Activated CD4-positive, alpha-beta T cell treated with anti-CD3 and anti-CD28 coated beads, Interleukin-2, Interleukin-4, amounts not matched to agents 100 ng/mL and 50 ng/mL, durations not matched to agents 16 hours and 8 hours (primary cell): ENCODE measurements at regions not wholly inside any gene's neighbourhood (a gene's known extent, or its start where the extent isn't known, plus 50 kb on each side); places are given as distances from the start of the nearest gene placed in this dataset.

ENCODE experiments used
- DNase-seq: peaks from one replicate; pipeline ENCODE4 v3.0.0-alpha.2; 2020; ENCODE audit warnings: low spot score

DNA sequence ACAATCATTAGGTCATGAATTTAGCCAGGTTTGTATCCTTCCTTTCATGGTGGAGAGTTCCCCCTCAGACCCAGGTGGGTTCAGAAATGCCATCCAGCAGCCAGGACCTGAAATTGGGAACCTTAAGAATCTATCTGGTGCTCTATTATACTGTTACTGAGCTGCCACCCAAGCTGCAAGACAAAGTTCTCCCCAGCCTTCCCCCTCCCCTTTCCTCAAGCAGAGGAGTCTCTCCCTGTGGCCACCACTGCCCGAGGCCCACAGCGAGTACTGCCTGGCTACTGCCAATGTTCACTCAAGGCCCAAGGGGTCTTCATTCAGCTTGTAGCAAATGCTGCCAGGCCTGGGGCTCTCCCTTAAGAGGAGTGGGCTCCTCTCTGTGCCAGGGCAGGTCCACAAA is 133.8 kb downstream of the TMEM38B start:
- no peak for DNase-seq

DNA sequence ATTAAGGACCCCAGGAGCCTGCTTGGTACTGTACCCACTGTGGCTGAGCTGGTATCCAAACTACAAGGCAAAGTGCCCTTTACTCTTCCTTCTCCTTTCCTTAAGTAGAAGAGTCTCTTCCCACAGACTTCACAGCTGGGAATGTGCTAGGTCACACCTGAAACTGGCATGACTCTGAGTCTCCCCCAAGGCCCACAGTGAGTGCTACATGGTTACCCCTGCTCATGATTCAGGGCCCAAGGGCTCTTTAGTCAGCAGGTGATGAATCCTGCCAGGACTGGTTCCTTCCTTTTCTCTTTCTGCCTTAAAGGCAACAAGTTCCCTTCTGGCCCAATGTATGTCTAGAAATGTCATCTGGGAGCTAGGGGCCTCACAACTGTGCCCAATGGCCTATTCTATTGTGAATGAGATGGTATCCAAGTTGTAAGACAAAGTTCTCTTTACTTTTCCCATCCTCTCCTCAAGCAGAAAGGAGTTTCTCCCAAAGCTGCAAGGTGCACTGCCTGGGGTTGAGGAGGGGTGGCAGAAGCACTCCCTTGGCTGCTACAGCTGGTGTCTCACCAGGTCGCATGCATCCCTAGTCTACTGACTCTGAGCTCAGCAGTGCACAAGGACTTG is 134.4 kb downstream of the TMEM38B start:
- no peak for DNase-seq

DNA sequence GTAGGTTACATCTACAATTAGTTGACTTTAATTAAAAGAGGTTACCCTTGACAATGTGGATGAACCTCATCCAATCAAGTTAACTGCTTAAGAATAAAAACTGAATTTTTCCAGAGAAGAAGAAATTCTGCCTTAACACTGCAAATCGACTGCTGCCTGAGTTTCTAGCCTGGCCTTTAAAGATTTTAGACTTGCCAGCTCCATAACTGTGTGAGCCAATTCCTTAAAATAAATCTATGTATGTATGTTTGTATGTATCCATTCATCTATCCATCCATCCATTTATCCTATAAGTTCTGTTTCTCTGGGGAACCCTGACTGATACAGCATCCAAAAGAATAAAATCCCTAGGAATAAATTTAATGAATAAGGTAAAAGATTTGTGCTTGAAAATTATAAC is 136.1 kb downstream of the TMEM38B start:
- DNase-seq: no peak

DNA sequence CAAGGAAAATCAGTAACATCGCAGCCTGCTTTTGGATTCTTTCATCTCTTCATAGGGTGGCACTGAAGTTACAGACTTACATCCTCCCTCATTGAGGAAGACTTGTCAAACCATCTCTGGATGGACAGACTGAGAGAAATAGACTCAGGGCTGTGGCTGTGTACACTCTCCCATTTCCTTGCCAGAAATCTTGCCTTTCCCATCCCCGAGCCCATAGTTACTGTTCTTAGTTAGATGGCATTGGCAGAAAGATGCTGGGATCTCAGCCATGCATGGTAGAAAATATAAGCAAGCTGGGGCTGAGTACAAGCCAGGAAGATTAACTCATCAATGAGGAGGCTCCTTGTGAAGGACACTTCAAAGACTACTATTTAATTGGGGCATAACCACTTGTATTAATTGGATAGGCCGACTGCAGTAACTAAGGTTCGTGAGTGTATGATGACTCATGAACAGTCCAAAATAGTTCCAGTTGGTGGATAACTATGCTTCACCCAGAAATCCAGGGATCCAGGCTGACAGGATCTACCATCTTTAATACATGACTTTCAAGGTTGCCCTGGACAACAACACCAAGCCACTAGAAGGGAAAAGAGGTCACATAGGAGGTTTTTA is 137.9 kb downstream of the TMEM38B start:
- DNase-seq: no peak

DNA sequence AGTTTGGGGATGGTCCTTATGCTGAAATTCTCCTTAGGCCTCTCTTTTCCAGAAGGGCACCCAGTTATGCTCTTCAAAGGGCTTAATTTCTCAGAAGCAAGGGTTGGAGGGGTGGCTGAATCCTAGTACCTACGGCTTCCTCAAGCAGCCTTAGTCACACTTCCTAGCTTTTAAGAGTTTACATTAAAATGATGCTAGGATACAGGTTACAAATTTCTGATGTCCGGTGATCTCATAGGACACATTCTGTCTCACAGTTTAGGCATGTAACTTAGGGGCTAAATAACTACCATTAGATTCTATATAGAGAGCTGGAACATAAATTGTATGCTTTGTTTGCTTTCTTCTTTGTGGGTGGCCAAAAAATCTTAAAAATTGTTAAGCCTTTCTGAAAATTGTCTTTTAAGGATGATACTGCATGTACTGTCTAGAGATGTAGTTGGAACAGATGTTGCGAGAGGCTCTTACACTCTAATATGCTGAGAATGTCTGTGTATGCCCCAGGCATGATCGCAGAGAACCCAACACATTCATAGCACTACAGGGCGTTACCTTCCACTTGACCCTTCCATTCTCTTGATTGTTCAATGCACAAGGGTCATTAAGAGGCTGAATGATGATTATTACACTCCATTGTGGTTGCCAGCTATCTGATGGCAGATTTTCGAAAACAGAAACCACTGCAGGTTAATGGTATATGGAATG is 139.1 kb downstream of the TMEM38B start:
- DNase-seq: no peak

DNA sequence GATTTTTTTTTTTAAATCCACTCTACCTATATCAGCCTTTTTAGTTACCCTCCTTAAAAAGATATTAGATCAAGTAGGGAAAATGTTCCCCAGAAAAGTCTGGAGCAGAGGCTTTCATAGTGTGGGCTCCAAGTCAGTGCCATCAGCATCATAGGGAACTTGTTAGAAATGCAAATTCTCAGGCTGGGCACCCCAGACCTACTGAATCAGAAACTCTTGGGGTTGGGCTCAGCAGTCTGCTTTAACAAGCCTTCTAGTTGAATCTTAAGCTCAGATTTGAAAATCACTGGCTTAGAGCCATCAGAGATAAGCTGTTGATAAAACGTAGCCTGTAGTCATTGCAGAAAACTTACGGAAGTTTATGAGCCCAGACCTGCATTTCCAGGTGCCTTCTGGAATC is 140.1 kb downstream of the TMEM38B start:
- no peak for DNase-seq

DNA sequence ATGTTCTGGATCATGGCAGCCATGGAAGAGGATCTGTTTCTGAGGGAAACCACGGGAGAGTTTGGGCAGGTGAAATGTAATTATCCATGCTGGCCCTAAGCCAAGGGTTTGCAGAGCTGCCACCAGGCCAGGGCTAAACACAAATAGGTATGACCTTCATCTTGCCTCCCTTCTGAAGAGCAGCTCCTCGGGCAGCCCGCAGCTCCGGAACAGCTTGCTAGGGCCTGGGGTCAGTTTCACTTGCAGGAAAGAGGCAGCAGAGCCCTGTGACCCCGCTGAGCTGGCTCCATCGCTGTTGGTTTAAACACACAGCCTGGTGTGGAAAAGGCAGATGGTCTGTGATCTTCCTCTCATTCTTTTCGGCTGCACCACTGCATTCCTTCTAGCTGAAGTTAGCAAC is 141.4 kb downstream of the TMEM38B start:
- no peak for DNase-seq

DNA sequence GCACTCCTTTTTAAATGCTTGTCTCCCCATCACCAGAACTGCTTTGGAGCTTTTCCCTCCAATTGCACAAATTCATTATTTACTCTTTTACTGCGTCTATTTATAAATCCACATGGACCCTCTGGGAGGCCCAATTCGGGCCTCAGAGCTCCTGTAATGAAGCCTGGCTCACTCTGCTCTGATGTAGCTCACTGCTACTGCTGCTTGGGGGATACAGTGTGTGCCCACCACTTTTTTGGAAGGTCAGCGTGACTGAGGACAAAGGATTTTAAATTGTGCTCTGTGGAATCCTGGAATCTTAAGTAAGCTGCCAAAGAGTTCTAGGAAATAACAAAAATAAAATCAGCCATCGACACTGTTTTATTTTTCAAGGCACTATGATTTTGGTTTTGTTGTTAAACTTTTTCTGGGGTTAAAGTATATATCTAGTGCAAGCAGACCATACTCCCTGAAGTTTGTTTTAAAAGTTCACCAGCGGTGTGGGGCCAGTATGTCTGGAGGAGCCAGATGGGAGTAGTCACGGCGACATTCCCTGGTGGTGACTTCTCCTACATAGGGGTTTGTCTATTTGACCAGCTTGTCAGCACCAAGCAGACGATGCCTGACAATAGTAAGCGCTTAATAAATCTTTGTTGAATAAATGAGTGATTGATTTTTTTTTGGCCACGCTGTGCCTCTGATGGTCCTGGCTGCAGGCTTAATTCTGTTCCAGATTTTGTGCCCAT is 142.8 kb downstream of the TMEM38B start:
- no peak for DNase-seq

DNA sequence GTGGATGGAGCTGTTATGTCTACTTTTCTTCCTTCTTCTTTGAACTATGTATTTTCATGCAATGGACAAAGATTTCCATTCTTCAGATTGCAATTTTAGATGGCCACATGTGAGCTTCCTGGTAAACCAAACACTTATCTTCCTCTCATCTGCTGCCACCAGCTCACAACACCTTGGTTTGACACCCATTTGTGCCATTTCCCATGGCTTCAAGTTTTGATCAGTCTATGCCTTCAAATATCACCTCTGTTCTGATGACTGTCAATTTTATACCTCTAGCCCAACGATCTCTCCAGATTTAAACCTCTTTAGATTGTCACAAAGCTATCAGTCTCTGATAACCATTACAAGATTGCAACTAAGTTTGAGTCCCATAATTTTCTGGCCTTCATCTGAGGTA is 147.2 kb downstream of the TMEM38B start:
- DNase-seq: no peak

DNA sequence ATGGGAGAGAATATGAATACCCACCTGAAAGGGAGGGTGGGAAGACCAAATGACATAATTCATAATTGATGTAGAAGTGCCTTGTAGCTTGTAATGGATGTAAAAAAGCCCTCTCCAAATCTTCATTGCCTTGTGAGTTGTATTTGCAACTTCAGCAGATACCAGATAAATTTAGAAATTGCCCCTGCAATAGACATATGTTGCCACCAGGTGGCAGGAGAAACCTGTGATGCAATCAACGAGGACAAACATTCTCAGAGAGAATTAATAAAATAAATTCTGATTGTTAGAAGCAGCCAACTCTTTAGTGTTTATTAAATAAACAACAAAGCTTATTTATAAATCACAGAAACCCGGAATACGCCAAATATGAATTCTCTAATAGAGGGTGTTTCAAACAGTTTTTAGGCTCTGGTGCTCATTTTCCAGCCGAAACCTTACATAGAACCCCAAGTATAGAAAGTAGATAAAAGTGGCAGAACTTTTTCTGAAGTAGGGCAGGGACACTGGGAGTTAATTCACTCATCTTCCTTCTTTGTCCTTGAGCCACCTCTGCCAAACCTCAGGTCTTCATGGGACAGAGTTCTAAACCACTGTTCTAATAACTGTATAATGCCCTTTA is 147.8 kb downstream of the TMEM38B start:
- peak; percentile 54 for DNase-seq

DNA sequence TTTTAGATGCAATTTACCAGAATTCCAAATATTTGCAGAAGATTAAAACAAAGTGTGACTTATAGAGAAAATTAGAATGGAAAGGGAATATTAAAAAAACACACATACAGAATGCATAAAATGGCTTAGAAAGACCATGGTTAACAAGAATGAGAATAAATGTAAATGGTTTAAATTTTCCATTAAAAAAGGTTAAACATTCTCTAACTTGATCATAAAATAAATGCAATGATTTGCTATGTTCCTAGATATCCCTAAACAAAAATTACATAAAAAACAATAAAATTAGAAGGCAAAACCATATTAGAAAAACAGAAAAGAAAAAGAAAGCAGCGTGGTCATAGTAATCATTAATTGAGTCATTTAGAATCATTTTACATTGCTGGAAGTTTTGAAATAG is 152.5 kb downstream of the TMEM38B start:
- DNase-seq: no peak

DNA sequence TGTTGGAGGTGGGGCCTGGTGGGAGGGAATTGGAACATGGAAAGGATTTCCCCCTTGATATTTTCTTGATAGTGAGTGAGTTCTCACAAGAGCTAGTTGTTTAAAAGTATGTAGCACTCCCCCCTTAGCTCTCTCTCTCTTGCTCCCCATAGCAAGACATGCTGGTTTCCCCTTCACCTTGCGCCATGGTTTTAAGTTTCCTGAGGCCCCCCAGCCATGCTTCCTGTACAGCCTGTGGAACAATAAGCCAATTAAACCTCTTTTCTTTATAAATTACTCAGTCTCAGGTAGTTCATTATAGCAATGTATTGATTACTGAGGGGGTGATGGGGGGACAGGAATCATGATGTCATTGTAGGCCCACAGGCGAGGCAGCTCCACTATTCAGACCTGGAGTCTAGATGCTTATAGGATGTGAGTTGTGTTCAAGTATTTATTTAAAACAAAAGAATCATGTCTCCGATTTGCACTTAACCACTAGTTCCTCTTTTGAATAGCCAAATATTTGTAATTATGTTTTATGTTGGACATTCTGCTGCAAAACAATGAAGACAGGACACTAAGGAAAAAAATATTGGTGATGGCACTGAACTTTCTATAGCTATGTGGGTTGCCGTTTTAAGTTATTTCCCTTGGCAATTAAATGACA is 156.6 kb downstream of the TMEM38B start:
- no peak for DNase-seq

DNA sequence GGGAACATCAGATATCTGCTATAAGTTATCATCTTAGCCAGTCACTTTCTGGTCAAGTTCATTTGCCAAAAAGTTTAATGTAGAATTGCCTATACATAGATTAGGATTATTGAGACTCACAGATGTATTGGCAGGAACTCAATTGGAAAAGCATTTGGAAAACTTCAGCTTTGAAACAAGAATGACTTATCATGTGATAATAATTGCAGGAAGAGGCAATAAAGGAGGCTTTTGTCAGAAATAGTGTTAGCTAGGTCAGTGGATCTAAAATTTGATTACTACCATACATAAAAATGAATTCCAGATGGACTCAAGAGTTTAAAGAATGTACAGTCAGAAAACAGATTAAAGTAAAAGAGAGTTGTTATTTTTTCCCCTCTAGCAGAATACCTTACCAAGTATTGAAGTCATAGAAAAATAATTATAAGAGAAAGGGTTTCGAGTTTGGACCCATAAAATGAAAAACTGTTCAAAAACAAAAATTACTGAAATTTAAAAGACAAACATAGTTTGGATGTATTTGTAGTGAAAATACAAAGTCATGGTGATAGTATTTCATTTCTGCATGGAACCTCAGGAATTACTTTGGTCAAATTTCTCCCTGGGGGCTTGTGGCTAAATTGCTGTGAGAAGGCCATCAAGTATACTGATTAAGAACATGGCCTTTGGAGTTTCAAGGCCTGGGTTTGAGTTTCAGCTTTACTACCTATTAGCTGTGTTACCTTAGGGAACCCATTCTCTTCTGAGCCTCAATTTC is 159.9 kb downstream of the TMEM38B start:
- DNase-seq: no peak

DNA sequence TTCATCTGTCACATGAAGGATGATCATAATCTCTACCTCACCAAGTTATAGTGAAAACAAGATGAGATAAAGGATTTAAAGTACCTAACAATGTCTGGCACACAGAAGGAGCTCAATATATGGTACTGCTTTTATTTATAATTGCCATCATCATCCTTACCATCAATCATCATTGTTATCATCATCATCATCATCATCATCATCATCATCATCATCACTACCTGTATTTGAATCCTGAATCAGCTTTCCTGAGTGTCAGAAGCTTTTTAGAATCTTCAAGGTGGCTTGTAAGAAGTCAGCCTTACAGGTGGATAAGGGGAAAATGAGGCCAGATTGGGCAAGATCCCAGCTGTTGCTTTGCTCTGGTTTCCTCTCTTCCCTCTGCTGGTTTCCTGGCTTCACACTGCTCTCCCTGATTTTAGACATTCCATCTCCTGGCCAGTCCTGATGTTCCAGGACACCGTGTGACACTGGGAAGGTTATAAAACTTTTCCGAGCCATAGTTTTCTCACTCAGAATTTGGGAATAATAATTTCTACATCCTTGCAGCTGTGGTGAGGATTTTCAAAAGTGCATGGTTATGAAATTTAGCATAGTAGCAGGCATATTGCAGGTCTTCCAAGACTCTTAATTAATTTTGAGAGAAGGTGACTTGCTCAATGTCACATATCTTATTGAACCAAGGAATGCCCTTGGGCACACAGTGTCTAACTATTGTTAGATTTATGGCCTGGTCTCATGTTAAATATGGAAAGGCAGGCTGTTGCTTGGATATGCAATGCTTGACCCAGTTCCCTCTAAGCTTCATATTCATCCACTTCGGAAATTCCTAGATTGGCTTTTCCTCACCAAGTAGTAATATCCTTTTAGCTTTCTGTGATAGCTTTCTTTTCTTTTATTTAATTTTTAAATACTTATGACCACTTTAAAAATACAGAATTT is 160.7 kb downstream of the TMEM38B start:
- DNase-seq: no peak

DNA sequence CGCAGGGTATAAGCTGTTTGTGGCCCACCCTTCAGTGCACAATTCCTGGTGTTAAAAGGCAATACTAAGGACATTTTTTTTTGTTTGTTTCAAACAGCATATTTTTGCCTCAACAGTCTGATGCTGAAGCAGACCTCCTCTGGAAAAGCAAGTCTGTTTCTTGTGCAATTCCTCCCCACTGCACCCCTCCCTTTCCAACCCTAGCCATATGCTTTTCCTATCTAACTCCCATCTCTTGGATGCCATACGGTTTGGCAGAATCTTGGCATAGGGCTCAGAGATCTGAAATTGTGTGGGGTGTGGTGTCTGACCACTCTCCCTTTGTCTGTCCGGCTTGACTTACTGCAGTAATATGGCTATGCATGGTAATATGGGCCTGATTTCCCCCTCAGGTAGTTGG is 161.6 kb downstream of the TMEM38B start:
- DNase-seq: no peak

DNA sequence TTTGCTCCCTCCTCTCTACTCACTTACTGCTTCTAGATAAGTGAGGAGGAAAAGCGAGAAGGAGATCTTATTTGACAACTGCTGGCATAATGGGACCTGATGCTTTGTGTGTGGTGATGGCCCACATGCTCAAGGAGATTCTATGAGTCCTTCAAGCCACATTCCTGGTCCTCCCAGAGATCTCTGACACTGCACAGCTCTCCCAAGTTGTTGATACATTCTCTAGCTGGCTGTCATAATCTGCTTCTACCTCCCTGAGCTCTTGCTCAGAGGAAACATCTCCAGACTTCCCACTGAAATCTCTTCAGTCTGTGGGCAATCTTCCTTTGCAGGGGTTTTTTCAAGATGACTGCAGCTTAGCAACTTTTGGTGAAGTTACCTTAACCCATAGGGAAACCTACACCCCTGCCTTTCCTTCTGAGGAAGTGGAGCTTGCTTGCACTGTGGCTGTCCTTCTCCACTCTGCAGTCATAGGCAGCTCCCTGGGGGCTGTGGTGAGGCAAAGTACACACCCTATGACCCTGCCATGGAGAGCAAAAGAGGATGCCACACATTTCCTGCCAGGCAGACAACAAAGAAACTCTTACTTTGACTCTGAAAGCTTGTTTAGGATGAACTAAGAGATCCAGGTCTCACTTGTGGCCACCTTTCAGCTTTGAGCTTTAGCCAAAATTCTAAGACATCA is 163.8 kb downstream of the TMEM38B start:
- DNase-seq: no peak

DNA sequence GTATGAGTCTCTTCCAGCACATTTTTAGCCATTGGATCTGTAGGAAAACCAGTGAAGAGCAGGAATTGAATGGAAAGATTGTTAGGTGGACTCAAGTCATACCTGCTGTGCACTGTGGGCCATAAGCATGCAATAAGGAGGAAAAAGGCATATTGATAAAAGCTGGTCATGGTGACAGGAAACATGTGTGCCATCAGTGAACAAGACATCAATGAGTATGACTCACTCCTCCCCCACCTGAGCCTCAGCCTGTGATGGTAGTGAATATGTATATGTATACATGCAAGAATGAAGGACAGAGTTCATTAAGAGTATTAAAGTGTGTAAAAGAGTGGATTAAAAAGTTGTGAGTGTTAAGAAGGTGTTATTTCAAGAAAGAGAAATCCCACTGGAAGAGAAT is 164.5 kb downstream of the TMEM38B start:
- no peak for DNase-seq

DNA sequence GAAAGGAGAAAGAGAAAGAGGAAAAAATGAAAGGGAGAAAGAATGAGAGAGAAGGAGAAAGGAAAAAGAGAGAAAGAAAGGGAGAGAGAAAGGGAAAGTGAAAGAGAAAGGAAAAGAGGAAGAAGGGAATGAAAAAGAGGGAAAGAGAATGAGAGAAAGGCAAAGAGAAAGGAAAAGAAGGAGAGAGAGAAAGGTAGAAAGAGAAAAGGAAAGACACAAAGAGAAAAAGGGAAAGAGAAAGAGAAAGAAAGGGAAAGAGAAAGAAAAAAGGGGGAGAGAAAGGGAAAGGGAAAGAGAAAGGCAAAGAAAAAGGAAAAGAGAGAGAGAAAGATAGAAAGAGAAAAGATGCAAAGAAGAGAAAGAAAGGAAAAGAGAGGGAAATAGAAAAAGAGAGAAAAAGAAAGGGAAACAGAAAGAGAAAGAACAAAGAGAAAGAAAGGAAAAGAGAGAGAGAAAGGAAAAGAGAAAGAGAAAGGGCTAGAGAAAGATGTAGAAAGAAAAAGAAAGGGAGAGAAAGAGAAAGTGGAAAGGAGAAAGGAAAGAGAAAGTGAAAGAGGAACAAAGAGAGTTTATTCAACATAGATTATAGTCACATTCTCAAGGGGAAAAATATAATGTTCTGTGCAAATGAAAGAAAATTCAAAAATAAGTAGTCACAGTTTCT is 165.2 kb downstream of the TMEM38B start:
- no peak for DNase-seq

DNA sequence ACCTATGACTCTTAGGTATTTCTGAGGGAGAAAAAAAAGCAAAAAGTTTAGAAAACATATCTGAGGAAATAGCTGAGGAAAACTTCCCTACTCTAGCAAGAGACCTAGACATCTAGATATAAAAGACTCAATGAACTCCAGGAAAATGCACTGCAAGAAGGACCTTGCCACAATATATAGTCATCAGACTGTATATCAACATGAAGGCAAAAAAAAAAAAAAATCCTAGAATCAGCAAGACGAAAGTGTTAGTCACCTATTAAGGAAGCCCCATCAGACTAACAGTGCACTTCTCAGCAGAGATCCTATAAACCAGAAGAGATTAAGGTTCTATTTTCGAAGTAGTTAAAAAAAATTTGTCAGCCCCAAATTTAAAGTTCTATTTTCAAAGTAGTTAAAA is 166.2 kb downstream of the TMEM38B start:
- DNase-seq: no peak
